ENCODE measurements at regions not wholly inside any gene's neighbourhood (a gene's known extent, or its start where the extent isn't known, plus 50 kb on each side); places are given as distances from the start of the nearest gene placed in this dataset.
"Not testable (repeated sequence)": the region's sequence is repeated elsewhere in the genome, so short reads cannot be mapped to it uniquely, and the experiment has no call there.

DNA sequence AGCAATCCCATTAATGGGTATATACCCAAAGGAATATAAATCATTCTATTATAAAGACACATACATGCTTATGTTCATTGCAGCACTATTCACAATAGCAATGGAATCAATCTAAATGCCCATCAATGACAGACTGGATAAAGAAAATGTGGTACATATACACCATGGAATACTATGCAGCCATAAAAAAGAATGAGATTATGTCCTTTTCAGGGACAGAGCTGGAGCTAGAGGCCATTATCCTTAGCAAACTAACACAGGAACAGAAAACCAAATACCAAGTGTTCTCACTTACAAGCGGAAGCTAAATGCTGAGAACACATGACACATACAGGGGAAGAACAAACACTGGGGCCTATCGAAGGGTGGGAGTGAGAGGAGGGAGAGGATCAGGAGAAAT is 276.3 kb downstream of the RRAGC start:
- not testable (repeated sequence) for H3K4me1 ChIP-seq (ENCODE audit: control insufficient read depth in 3 of 3, insufficient read depth in 2 of 3, low read depth in 1 of 3, low read length in 2 of 3); DNase-seq; H3K27ac ChIP-seq (ENCODE audit: low read depth in 1 of 3, low read length in 2 of 3); H3K4me3 ChIP-seq (ENCODE audit: low read depth in 1 of 3, low read length in 3 of 3); H3K9me3 ChIP-seq (ENCODE audit: control insufficient read depth in 2 of 2, insufficient read depth in 1 of 2, low read depth in 1 of 2, low read length in 1 of 2); H3K36me3 ChIP-seq (ENCODE audit: control insufficient read depth in 3 of 3, insufficient read depth in 2 of 3, low read depth in 1 of 3, low read length in 3 of 3); FAIRE-seq
- peaks cover 2 to 15% (median 11%) of the 10 kb centered on the region in 3 donors for H3K27me3 ChIP-seq (ENCODE audit: control insufficient read depth in 3 of 3, insufficient read depth in 3 of 3, low read length in 3 of 3)
- WGBS, 3 donors: 73 to 87% (median 78%) methylated on average over 2 of the region's 2 CpGs

DNA sequence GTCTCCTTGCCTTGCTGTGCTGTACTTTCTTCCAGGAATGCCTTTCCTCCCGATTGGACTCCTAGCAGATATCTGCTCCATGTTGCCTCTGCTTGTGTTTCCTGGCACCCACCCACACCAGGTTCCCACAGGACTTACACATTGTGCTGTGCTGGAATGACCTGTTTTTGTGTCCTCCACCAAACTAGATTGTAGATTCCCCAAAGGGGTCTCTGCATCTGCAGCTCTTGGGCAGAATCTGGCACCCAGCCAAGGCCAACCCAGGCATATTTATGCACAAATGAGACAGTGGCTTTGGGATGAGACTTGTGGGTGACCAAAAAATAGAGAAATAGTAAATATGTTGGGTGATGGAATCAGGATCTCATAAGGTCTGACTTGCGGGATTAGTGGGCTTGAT is 278.2 kb downstream of the RRAGC start:
- no peaks in the 10 kb centered on the region for H3K4me1 ChIP-seq (ENCODE audit: control insufficient read depth in 3 of 3, insufficient read depth in 2 of 3, low read depth in 1 of 3, low read length in 2 of 3)

DNA sequence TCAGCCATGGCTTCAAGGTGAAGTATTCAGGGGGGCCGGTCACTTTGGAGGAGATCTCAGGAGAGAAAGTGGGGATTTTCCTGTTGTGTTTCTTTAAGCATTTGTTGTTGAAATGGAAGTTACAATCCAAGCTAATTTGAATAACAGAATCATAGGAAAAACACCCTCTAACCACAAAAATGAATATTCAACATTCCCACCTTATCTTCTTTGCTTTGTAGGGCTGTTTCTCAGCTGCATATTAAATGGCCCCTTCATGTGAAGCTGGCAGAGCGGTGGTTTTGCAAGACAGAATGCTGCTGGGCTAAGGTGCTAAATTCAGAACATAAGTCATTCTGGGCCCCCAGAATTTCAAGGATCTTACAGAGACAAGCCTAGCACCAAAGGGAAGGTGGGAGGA is 279.0 kb downstream of the RRAGC start:
- Histone ChIP-seq H3K9me3 (ENCODE audit: control insufficient read depth in 2 of 2, insufficient read depth in 1 of 2, low read depth in 1 of 2, low read length in 1 of 2) (no peaks in the 10 kb centered on the region), H3K36me3 (ENCODE audit: control insufficient read depth in 3 of 3, insufficient read depth in 2 of 3, low read depth in 1 of 3, low read length in 3 of 3) (no peaks in the 10 kb centered on the region), H3K27me3 (ENCODE audit: control insufficient read depth in 3 of 3, insufficient read depth in 3 of 3, low read length in 3 of 3) (peaks cover 2 to 31% (median 13%) of the 10 kb centered on the region in 3 donors), H3K4me1 (ENCODE audit: control insufficient read depth in 3 of 3, insufficient read depth in 2 of 3, low read depth in 1 of 3, low read length in 2 of 3) (no peaks in the 10 kb centered on the region), H3K4me3 (ENCODE audit: low read depth in 1 of 3, low read length in 3 of 3) (no peak overlapping the region), H3K27ac (ENCODE audit: low read depth in 1 of 3, low read length in 2 of 3) (no peak overlapping the region)
- WGBS, 3 donors: 68 to 85% (median 75%) methylated on average over 2 of the region's 2 CpGs
- no peak for DNase-seq
- no peak for FAIRE-seq

More for the DNA sequence above, 278.2 kb downstream of the RRAGC start:
- peaks cover 2 to 28% (median 15%) of the 10 kb centered on the region in 3 donors for H3K27me3 ChIP-seq (ENCODE audit: control insufficient read depth in 3 of 3, insufficient read depth in 3 of 3, low read length in 3 of 3)
- no peaks in the 10 kb centered on the region for H3K36me3 ChIP-seq (ENCODE audit: control insufficient read depth in 3 of 3, insufficient read depth in 2 of 3, low read depth in 1 of 3, low read length in 3 of 3)
- no peak overlapping the region for H3K27ac ChIP-seq (ENCODE audit: low read depth in 1 of 3, low read length in 2 of 3)
- no peaks in the 10 kb centered on the region for H3K9me3 ChIP-seq (ENCODE audit: control insufficient read depth in 2 of 2, insufficient read depth in 1 of 2, low read depth in 1 of 2, low read length in 1 of 2)
- no peak for FAIRE-seq
- no peak overlapping the region for H3K4me3 ChIP-seq (ENCODE audit: low read depth in 1 of 3, low read length in 3 of 3)
- no peak for DNase-seq
- WGBS, 3 donors: 46 to 61% (median 51%) methylated on average over 2 of the region's 2 CpGs

DNA sequence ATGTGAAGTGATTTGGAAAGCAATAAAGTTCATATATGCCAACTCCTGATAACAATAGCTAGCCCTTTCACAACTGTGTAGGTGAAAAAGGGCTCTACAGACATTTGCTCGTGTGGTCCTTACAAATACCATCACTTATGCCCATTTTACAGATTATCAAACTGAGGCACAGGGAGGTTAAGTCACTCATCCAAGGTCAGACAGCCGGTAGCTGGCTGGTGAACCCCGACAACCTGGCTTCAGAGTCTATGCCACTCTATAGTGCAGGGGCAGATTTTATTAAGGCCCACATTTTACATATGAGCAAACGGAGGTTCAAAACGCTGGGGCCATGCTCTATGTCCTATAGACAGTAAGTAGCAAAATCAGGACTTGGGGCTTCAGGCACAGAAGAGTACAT is 280.5 kb downstream of the RRAGC start:
- no peak for DNase-seq
- 78 to 86% (median 82%) methylated on average over 5 of the region's 5 CpGs for WGBS, 3 donors
- Histone ChIP-seq H3K9me3 (ENCODE audit: control insufficient read depth in 2 of 2, insufficient read depth in 1 of 2, low read depth in 1 of 2, low read length in 1 of 2) (no peaks in the 10 kb centered on the region), H3K27ac (ENCODE audit: low read depth in 1 of 3, low read length in 2 of 3) (no peak overlapping the region), H3K4me1 (ENCODE audit: control insufficient read depth in 3 of 3, insufficient read depth in 2 of 3, low read depth in 1 of 3, low read length in 2 of 3) (no peaks in the 10 kb centered on the region), H3K36me3 (ENCODE audit: control insufficient read depth in 3 of 3, insufficient read depth in 2 of 3, low read depth in 1 of 3, low read length in 3 of 3) (no peaks in the 10 kb centered on the region), H3K4me3 (ENCODE audit: low read depth in 1 of 3, low read length in 3 of 3) (no peak overlapping the region), H3K27me3 (ENCODE audit: control insufficient read depth in 3 of 3, insufficient read depth in 3 of 3, low read length in 3 of 3) (peaks cover 2 to 31% (median 16%) of the 10 kb centered on the region in 3 donors)
- no peak for FAIRE-seq

DNA sequence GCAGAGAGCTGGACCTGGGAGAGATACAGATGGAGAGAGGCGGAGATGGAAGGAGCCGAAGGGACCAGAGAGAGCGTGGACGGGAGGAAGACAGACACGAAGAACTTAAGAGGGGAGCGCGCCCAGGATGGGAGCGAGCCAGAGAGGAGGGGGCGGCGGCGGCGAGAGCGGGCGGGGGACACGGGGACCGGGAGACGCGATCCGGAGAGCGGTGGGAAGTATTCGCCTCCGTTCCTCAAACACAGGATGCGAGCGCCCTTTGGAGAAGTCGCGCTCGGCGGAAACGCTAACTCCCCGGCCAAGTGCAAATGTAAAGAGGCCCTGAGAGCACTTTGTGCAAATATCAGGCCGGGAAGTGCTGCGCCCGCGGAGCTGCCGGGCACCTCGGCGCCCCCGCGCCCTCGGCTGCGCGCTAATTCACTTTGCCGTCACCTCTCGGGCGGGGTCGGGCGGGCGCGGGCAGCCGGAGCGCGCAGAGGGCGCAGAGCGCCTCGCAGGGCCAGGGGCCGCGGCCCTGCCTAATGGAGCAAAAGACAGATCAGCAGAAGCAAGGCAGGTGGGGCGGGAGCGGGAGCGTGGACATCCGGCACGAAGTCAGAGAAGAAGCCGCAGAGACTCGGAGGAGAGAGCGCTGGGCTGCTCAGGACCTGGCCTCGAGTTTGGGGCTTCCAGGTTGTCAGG is 281.2 kb downstream of the RRAGC start:
- H3K9me3 ChIP-seq (ENCODE audit: control insufficient read depth in 2 of 2, insufficient read depth in 1 of 2, low read depth in 1 of 2, low read length in 1 of 2): no peaks in the 10 kb centered on the region
- DNase-seq (no peak), FAIRE-seq (no peak)
- no peaks in the 10 kb centered on the region for H3K36me3 ChIP-seq (ENCODE audit: control insufficient read depth in 3 of 3, insufficient read depth in 2 of 3, low read depth in 1 of 3, low read length in 3 of 3)
- H3K27ac ChIP-seq (ENCODE audit: low read depth in 1 of 3, low read length in 2 of 3): no peak overlapping the region
- H3K4me1 ChIP-seq (ENCODE audit: control insufficient read depth in 3 of 3, insufficient read depth in 2 of 3, low read depth in 1 of 3, low read length in 2 of 3): no peaks in the 10 kb centered on the region
- peaks cover 2 to 31% (median 16%) of the 10 kb centered on the region in 3 donors for H3K27me3 ChIP-seq (ENCODE audit: control insufficient read depth in 3 of 3, insufficient read depth in 3 of 3, low read length in 3 of 3)
- 3 to 5% (median 4%) methylated on average over 65 to 66 of the region's 66 CpGs for WGBS, 3 donors
- H3K4me3 ChIP-seq (ENCODE audit: low read depth in 1 of 3, low read length in 3 of 3): no peak overlapping the region

DNA sequence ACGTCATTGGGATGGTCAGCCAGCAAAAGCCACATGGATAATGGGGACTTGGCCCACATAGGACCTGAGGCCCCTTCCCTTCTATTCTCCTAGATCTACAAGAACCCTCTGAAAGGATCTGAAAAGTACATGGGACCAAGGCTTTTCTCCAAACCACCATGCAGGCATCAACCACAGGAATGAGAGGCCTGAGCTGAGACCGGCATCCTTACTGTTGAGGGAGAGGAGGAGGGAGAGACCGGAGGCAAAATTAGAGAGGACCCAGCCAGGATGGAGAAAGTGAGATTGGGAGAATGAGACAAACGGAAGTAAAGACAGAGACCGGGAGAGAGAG is 281.7 kb downstream of the RRAGC start:
- no peaks in the 10 kb centered on the region for H3K4me1 ChIP-seq (ENCODE audit: control insufficient read depth in 3 of 3, insufficient read depth in 2 of 3, low read depth in 1 of 3, low read length in 2 of 3)
- no peaks in the 10 kb centered on the region for H3K9me3 ChIP-seq (ENCODE audit: control insufficient read depth in 2 of 2, insufficient read depth in 1 of 2, low read depth in 1 of 2, low read length in 1 of 2)
- no peak for FAIRE-seq
- 17 to 18% (median 18%) methylated on average over 5 of the region's 5 CpGs for WGBS, 3 donors
- DNase-seq: no peak
- H3K27me3 ChIP-seq (ENCODE audit: control insufficient read depth in 3 of 3, insufficient read depth in 3 of 3, low read length in 3 of 3): peaks cover 2 to 31% (median 16%) of the 10 kb centered on the region in 3 donors
- H3K4me3 ChIP-seq (ENCODE audit: low read depth in 1 of 3, low read length in 3 of 3): no peak overlapping the region
- H3K36me3 ChIP-seq (ENCODE audit: control insufficient read depth in 3 of 3, insufficient read depth in 2 of 3, low read depth in 1 of 3, low read length in 3 of 3): no peaks in the 10 kb centered on the region
- H3K27ac ChIP-seq (ENCODE audit: low read depth in 1 of 3, low read length in 2 of 3): no peak overlapping the region

DNA sequence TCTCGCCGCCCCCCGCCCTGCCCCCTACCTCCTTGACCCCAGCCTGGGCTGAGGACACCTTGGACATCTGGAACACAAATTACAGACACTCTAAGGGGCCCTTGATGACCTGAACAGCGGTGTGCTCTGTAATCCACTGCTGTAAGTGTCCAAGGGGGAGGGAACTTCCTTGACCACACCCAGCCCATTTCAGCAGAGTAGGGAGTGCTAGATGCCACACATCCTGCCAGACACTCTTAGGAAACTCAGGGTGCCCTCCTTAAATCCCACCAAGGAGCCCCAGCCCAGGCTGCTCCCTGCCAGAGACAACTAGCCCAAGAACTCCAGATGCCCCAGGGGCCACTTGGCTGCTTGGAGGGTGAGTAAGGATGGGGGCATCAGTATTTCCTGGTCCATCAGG is 282.2 kb downstream of the RRAGC start:
- 41 to 56% (median 46%) methylated on average over 4 of the region's 4 CpGs for WGBS, 3 donors
- no peak for DNase-seq
- Histone ChIP-seq H3K4me3 (ENCODE audit: low read depth in 1 of 3, low read length in 3 of 3) (no peak overlapping the region), H3K9me3 (ENCODE audit: control insufficient read depth in 2 of 2, insufficient read depth in 1 of 2, low read depth in 1 of 2, low read length in 1 of 2) (no peaks in the 10 kb centered on the region), H3K36me3 (ENCODE audit: control insufficient read depth in 3 of 3, insufficient read depth in 2 of 3, low read depth in 1 of 3, low read length in 3 of 3) (no peaks in the 10 kb centered on the region), H3K27me3 (ENCODE audit: control insufficient read depth in 3 of 3, insufficient read depth in 3 of 3, low read length in 3 of 3) (peaks cover 2 to 31% (median 16%) of the 10 kb centered on the region in 3 donors), H3K27ac (ENCODE audit: low read depth in 1 of 3, low read length in 2 of 3) (no peak overlapping the region), H3K4me1 (ENCODE audit: control insufficient read depth in 3 of 3, insufficient read depth in 2 of 3, low read depth in 1 of 3, low read length in 2 of 3) (no peaks in the 10 kb centered on the region)
- FAIRE-seq: no peak

DNA sequence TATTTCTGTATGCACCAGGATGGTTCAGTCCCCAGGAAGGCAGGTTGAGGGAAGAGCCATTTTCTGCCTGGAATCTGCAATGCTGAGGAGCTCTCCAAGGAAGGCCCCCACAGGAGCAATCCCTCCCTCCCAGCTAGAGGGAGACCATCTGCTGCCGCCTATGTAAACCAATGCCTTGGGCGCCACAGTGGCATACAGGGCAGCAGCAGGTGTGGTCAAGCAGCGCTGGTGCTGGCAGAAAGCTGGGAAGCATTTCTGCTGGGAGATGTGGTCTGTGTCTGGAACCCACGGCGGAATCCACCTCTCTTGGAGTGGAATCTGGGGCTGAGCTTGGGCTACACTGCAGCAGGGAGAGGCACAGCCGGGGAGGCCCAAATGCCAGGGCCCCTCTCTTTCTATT is 283.3 kb downstream of the RRAGC start:
- WGBS, 3 donors: 66 to 77% (median 66%) methylated on average over 6 of the region's 6 CpGs
- Histone ChIP-seq H3K27ac (ENCODE audit: low read depth in 1 of 3, low read length in 2 of 3) (no peak overlapping the region), H3K4me3 (ENCODE audit: low read depth in 1 of 3, low read length in 3 of 3) (no peak overlapping the region), H3K4me1 (ENCODE audit: control insufficient read depth in 3 of 3, insufficient read depth in 2 of 3, low read depth in 1 of 3, low read length in 2 of 3) (no peaks in the 10 kb centered on the region), H3K9me3 (ENCODE audit: control insufficient read depth in 2 of 2, insufficient read depth in 1 of 2, low read depth in 1 of 2, low read length in 1 of 2) (no peaks in the 10 kb centered on the region), H3K27me3 (ENCODE audit: control insufficient read depth in 3 of 3, insufficient read depth in 3 of 3, low read length in 3 of 3) (peaks cover 2 to 31% (median 16%) of the 10 kb centered on the region in 3 donors), H3K36me3 (ENCODE audit: control insufficient read depth in 3 of 3, insufficient read depth in 2 of 3, low read depth in 1 of 3, low read length in 3 of 3) (no peaks in the 10 kb centered on the region)
- no peak for DNase-seq
- FAIRE-seq: no peak

DNA sequence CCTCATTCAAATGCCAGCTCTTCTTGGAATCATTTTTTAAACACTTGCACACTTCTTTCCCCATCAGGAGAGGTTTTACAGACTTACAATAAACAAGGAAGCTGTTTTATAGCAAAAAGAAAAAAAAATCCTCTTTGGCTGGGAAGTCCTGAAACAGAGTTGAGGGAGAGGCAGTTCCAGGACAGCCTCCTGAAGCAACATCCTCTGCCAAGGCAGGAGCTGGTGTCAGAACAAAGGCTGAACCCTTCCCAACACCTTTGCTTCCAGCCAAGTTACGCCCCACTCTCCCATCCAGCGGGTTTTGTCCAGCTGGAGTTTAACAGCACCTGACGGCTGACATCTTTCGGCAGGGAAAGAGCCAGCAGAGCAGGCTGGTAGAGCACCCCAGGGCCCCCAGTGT is 287.8 kb downstream of the RRAGC start:
- Histone ChIP-seq H3K4me1 (ENCODE audit: control insufficient read depth in 3 of 3, insufficient read depth in 2 of 3, low read depth in 1 of 3, low read length in 2 of 3) (no peaks in the 10 kb centered on the region), H3K9me3 (ENCODE audit: control insufficient read depth in 2 of 2, insufficient read depth in 1 of 2, low read depth in 1 of 2, low read length in 1 of 2) (no peaks in the 10 kb centered on the region), H3K27me3 (ENCODE audit: control insufficient read depth in 3 of 3, insufficient read depth in 3 of 3, low read length in 3 of 3) (peaks cover 0 to 6% (median 4%) of the 10 kb centered on the region in 3 donors), H3K36me3 (ENCODE audit: control insufficient read depth in 3 of 3, insufficient read depth in 2 of 3, low read depth in 1 of 3, low read length in 3 of 3) (no peaks in the 10 kb centered on the region), H3K27ac (ENCODE audit: low read depth in 1 of 3, low read length in 2 of 3) (no peak overlapping the region), H3K4me3 (ENCODE audit: low read depth in 1 of 3, low read length in 3 of 3) (no peak overlapping the region)
- WGBS, 3 donors: 31 to 50% (median 46%) methylated on average over 4 of the region's 4 CpGs
- DNase-seq: no peak
- FAIRE-seq: no peak

All from small intestine (tissue), 7 donors.